DND-41 (cell line): ENCODE measurements at regions not wholly inside any gene's neighbourhood (a gene's known extent, or its start where the extent isn't known, plus 50 kb on each side); places are given as distances from the start of the nearest gene placed in this dataset.

Source experiments
- ATAC-seq: fragments of 200-7000 bp; cut with Tn5 transposase; 3 replicates; pipeline ENCODE4 v1.9.1; 2021; ENCODE audit warnings: low read depth; ENCODE audit not compliant: insufficient read depth
- DNase-seq: peaks from one replicate; pipeline ENCODE4 v3.0.0-alpha.2; 2020
- H2AFZ ChIP-seq: 2 replicates; pipeline ENCODE4 v1.6.0; 2012; ENCODE audit warnings: low read depth, low read length
- H3K27ac ChIP-seq: 2 replicates; pipeline ENCODE4 v1.5.1; 2012; ENCODE audit warnings: low read length, inconsistent platforms
- H3K27me3 ChIP-seq: fragments of 200-600 bp; sonication (generic); 2 replicates; pipeline ENCODE4 v1.6.0; 2012; ENCODE audit warnings: low read length, mild to moderate bottlenecking, inconsistent platforms; ENCODE audit not compliant: insufficient read depth, poor library complexity
- H3K36me3 ChIP-seq: 2 replicates; pipeline ENCODE4 v1.5.1; 2012; ENCODE audit warnings: low read length, inconsistent platforms; ENCODE audit not compliant: insufficient read depth
- H3K4me1 ChIP-seq: 2 replicates; pipeline ENCODE4 v1.5.1; 2012; ENCODE audit warnings: mild to moderate bottlenecking, low read length; ENCODE audit not compliant: insufficient read depth
- H3K4me2 ChIP-seq: 2 replicates; pipeline ENCODE4 v1.6.0; 2012; ENCODE audit warnings: mild to moderate bottlenecking, moderate library complexity, low read length, inconsistent platforms; ENCODE audit not compliant: insufficient read depth
- H3K4me3 ChIP-seq, 2 experiments: fragments of 200-600 bp in 1 of 2; shearing (Covaris generic) in 1 of 2; 2 replicates each; pipeline ENCODE4 v1.5.1; 2012 to 2016; ENCODE audit warnings: inconsistent platforms in 2 of 2, low read length in 2 of 2, mild to moderate bottlenecking in 2 of 2, low read depth in 1 of 2, moderate library complexity in 1 of 2
- H3K79me2 ChIP-seq: 2 replicates; pipeline ENCODE4 v1.6.0; 2012; ENCODE audit warnings: low read length, inconsistent platforms; ENCODE audit not compliant: insufficient read depth
- H3K9ac ChIP-seq: 2 replicates; pipeline ENCODE4 v1.6.0; 2012; ENCODE audit warnings: low read depth, mild to moderate bottlenecking, inconsistent platforms, low read length, moderate library complexity
- H3K9me3 ChIP-seq: 2 replicates; pipeline ENCODE4 v1.5.1; 2012; ENCODE audit warnings: low read length, moderate library complexity, mild to moderate bottlenecking, inconsistent platforms; ENCODE audit not compliant: insufficient read depth, severe bottlenecking
- H4K20me1 ChIP-seq: 2 replicates; pipeline ENCODE4 v1.6.0; 2012; ENCODE audit warnings: low read length; ENCODE audit not compliant: insufficient read depth
- CTCF ChIP-seq: IDR thresholded peaks from 2 replicates; pipeline ENCODE4 v1.5.1; 2012; ENCODE audit warnings: borderline replicate concordance, low read length, moderate library complexity, mild to moderate bottlenecking; ENCODE audit not compliant: poor library complexity, severe bottlenecking; ENCODE audit errors: extremely low read depth
- EZH2 ChIP-seq: IDR thresholded peaks from 3 replicates; pipeline ENCODE4 v1.6.1; 2012; ENCODE audit warnings: borderline replicate concordance, low read depth, mild to moderate bottlenecking, moderate library complexity, low read length, inconsistent platforms; ENCODE audit not compliant: severe bottlenecking

GRCh38 chr10:125344573-125345171 is 184.3 kb upstream of the CTBP2 start:
- Histone ChIP-seq H3K9me3 (no peaks in the 10 kb centered on the region), H3K27ac (no peak overlapping the region), H3K9ac (no peak overlapping the region), H3K4me2 (no peak overlapping the region), H3K4me1 (no peaks in the 10 kb centered on the region), H3K4me3 (no peak overlapping the region), H3K79me2 (no peaks in the 10 kb centered on the region), H3K27me3 (peaks cover 3% of the 10 kb centered on the region), H4K20me1 (no peaks in the 10 kb centered on the region; the same call in 1 of the 2 replicates), H2AFZ (no peak overlapping the region), H3K36me3 (no peaks in the 10 kb centered on the region)
- DNase-seq (no peak), ATAC-seq (no peak)
- no peak for TF ChIP-seq CTCF
- TF ChIP-seq EZH2: no peak

- no peak overlapping the region for H3K4me2 ChIP-seq
- no peaks in the 10 kb centered on the region for H3K9me3 ChIP-seq
- H3K79me2 ChIP-seq: no peaks in the 10 kb centered on the region
- ATAC-seq (no peak), DNase-seq (no peak)
- no peak overlapping the region for H3K4me3 ChIP-seq
- H4K20me1 ChIP-seq: no peaks in the 10 kb centered on the region; the same call in 1 of the 2 replicates
- H2AFZ ChIP-seq: no peak overlapping the region
- H3K4me1 ChIP-seq: no peaks in the 10 kb centered on the region
- no peak overlapping the region for H3K27ac ChIP-seq
- H3K27me3 ChIP-seq: peaks cover 3% of the 10 kb centered on the region
- no peak overlapping the region for H3K9ac ChIP-seq
- TF ChIP-seq CTCF (no peak), EZH2 (no peak)
- no peaks in the 10 kb centered on the region for H3K36me3 ChIP-seq
Observed at GRCh38 chr10:125343983-125344382, 183.6 kb upstream of the CTBP2 start.

GRCh38 chr10:125343118-125343925 is 183.0 kb upstream of the CTBP2 start:
- peak; percentile 71 for TF ChIP-seq CTCF
- no peak for TF ChIP-seq EZH2
- Histone ChIP-seq H3K9me3 (no peaks in the 10 kb centered on the region), H3K4me2 (no peak overlapping the region), H3K27ac (no peak overlapping the region), H4K20me1 (no peaks in the 10 kb centered on the region; the same call in 1 of the 2 replicates), H3K36me3 (no peaks in the 10 kb centered on the region), H2AFZ (no peak overlapping the region), H3K27me3 (peaks cover 3% of the 10 kb centered on the region), H3K9ac (no peak overlapping the region), H3K4me1 (no peaks in the 10 kb centered on the region), H3K79me2 (no peaks in the 10 kb centered on the region), H3K4me3 (no peak overlapping the region)
- peak; percentile 10 for DNase-seq
- ATAC-seq: no peak
